Caco-2 (cell line): ENCODE measurements at regions not wholly inside any gene's neighbourhood (a gene's known extent, or its start where the extent isn't known, plus 50 kb on each side); places are given as distances from the start of the nearest gene placed in this dataset.

Source experiments
- BruUV-seq: library from RNA; stranded (reverse); fragments of 400-500 nt; replicated peaks from 2 replicates; lab custom pipeline; 2021; lab: Mats Ljungman, UMichigan
- CTCF ChIA-PET: fragments of 300-600 bp; sonication (Branson Sonifier 250); formaldehyde crosslinking; loops from one replicate; lab custom pipeline; 2022; ENCODE audit warnings: antibody characterized with exemption; lab: Charles Lee
- POLR2A ChIA-PET: fragments of 300-600 bp; sonication (Branson Sonifier 250); formaldehyde crosslinking; loops from one replicate; lab custom pipeline; 2022; ENCODE audit warnings: antibody characterized with exemption; lab: Charles Lee
- DNase-seq, 2 experiments: peaks; one replicate each; pipeline versions ENCODE4 v3.0.0 to v3.0.0-alpha.2; 2020 to 2022
- H3K27me3 ChIP-seq: replicated peaks from 2 replicates; pipeline ENCODE4 v1.6.0; 2011; ENCODE audit warnings: low read length; ENCODE audit not compliant: control insufficient read depth, insufficient read depth
- H3K36me3 ChIP-seq: 2 replicates; pipeline ENCODE4 v1.5.1; 2011; ENCODE audit warnings: low read length; ENCODE audit not compliant: control insufficient read depth, insufficient read depth
- H3K4me1 ChIP-seq: fragments of 250-450 bp; sonication (Bioruptor Pico); 2 replicates; pipeline ENCODE4 v1.5.1; 2020; ENCODE audit warnings: mild to moderate bottlenecking
- H3K4me3 ChIP-seq: 2 replicates; pipeline ENCODE4 v1.5.1; 2011; ENCODE audit warnings: low read depth, mild to moderate bottlenecking, control low read depth, low read length
- H3K9me3 ChIP-seq: fragments of 250-450 bp; sonication (Bioruptor Pico); 2 replicates; pipeline ENCODE4 v1.5.1; 2020; ENCODE audit warnings: mild to moderate bottlenecking, moderate library complexity
- H3K27ac Mint-ChIP-seq: one replicate; pipeline ENCODE4 v1.8.0; 2022; ENCODE audit warnings: mixed read lengths; ENCODE audit not compliant: unreplicated experiment
- H3K27me3 Mint-ChIP-seq: one replicate; pipeline ENCODE4 v1.8.0; 2022; ENCODE audit warnings: mixed read lengths; ENCODE audit not compliant: insufficient read depth, unreplicated experiment
- H3K36me3 Mint-ChIP-seq: one replicate; pipeline ENCODE4 v1.8.0; 2022; ENCODE audit warnings: mild to moderate bottlenecking, mixed read lengths; ENCODE audit not compliant: insufficient read depth, unreplicated experiment
- H3K4me1 Mint-ChIP-seq: one replicate; pipeline ENCODE4 v1.8.0; 2022; ENCODE audit warnings: low read depth, mixed read lengths; ENCODE audit not compliant: unreplicated experiment
- H3K4me3 Mint-ChIP-seq: one replicate; pipeline ENCODE4 v1.8.0; 2022; ENCODE audit warnings: mild to moderate bottlenecking, moderate library complexity, mixed read lengths; ENCODE audit not compliant: unreplicated experiment
- H3K9me3 Mint-ChIP-seq: one replicate; pipeline ENCODE4 v1.8.0; 2022; ENCODE audit warnings: mixed read lengths; ENCODE audit not compliant: unreplicated experiment
- CTCF ChIP-seq, 2 experiments: fragments of 200-600 bp in 1 of 2; IDR thresholded peaks; 1 replicate in 1 of 2; 2 replicates in 1 of 2; pipeline versions ENCODE4 v1.5.1 to v1.8.0; 2011 to 2022; ENCODE audit warnings: antibody characterized with exemption in 1 of 2, control low read depth in 1 of 2, inconsistent platforms in 1 of 2, low read depth in 1 of 2, low read length in 1 of 2, mild to moderate bottlenecking in 1 of 2, moderate library complexity in 1 of 2; ENCODE audit not compliant: insufficient read depth in 1 of 2, severe bottlenecking in 1 of 2, unreplicated experiment in 1 of 2
- intact Hi-C: fragments of 100-400 bp; cut with micrococcal nuclease; formaldehyde crosslinking; loops from one replicate; pipeline ENCODE4 v1.10.0; 2022; ENCODE audit not compliant: unreplicated experiment

DNA sequence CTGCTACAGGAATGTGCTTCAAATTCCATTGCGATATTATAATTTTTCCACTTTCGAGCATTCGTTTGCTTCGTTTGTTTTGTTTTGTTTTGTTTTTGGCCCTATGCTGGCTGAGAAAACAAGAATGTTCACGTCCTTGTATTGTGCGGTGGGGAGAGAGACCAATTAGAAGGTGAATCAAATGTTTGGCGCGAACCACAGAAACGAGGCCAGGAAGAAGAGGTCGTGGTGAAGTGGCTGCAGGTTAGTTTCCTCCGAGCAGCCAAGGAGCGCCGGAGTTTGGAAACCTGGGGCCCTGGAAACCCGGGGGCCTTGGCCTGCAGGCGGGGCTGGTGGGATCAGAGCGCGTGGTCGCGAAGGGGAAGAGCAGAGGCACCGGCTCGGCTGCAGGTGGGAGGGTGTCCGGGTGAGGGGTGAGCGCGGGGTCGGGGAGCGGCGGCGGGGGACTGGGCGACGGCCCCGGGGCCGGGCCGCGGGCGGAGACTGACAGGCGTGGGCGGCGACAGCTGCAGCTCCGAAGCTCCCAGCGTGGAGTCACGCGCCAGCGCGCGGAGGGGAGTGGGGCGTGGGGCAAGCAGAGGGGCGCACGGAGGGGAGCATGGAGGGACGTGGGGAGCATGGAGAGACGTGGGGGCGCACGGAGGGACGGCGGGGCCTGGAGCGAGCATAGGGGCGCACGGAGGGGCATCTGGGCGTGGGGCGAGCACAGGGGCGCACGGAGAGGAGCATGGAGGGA, 141.5 kb upstream of the PDE10A start:
- H3K9me3 Mint-ChIP-seq = no peaks in the 10 kb centered on the region
- no peak overlapping the region for H3K27ac Mint-ChIP-seq

DNA sequence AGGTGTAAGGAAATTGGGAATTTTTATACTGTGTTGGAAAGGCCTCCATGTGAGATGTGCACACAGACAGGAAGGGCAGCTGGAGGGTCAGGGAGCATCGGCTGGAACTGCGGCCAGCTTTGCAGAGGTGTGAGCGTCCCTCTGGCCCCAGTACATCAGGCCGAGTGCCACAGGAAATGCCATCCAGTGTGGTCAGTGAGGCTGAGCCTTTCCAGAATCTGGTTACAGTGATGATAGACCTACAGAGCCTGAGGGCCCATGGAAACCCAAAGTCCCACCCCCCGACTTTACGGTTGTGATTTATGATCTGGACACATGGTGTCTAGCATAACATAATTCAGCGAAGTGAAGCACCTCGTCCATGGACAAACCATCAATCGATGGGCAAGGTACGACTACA, 137.3 kb upstream of the PDE10A start:
- POLR2A ChIA-PET = no interaction called here
- H3K4me3 Mint-ChIP-seq = no peak overlapping the region
- Histone ChIP-seq H3K4me1 (no peaks in the 10 kb centered on the region), H3K9me3 (no peaks in the 10 kb centered on the region), H3K4me3 (no peak overlapping the region), H3K36me3 (no peaks in the 10 kb centered on the region), H3K27me3 (no peaks in the 10 kb centered on the region)
- no peaks in the 10 kb centered on the region for H3K36me3 Mint-ChIP-seq
- H3K4me1 Mint-ChIP-seq = no peaks in the 10 kb centered on the region
- H3K9me3 Mint-ChIP-seq = no peaks in the 10 kb centered on the region
- no peak for DNase-seq
- CTCF ChIA-PET = no interaction called here
- intact Hi-C loops = no loop called here
- BruUV-seq = no TSS peak
- H3K27ac Mint-ChIP-seq = no peak overlapping the region
- no peak for TF ChIP-seq CTCF (IDR thresholded peaks at IDR 0.05; ENCODE audit: insufficient read depth in 1 of 2, low read depth in 1 of 2, low read length in 1 of 2, severe bottlenecking in 1 of 2, unreplicated experiment in 1 of 2)
- H3K27me3 Mint-ChIP-seq = no peaks in the 10 kb centered on the region

More for the DNA sequence above, 141.5 kb upstream of the PDE10A start:
- Histone ChIP-seq H3K4me1 (no peaks in the 10 kb centered on the region), H3K27me3 (no peaks in the 10 kb centered on the region), H3K36me3 (no peaks in the 10 kb centered on the region), H3K9me3 (no peaks in the 10 kb centered on the region), H3K4me3 (no peak overlapping the region)
- Mint-ChIP-seq H3K27me3 (peaks cover 5% of the 10 kb centered on the region), H3K36me3 (no peaks in the 10 kb centered on the region), H3K4me1 (no peaks in the 10 kb centered on the region), H3K4me3 (no peak overlapping the region)
- no peak for TF ChIP-seq CTCF (IDR thresholded peaks at IDR 0.05; ENCODE audit: insufficient read depth in 1 of 2, low read depth in 1 of 2, low read length in 1 of 2, severe bottlenecking in 1 of 2, unreplicated experiment in 1 of 2)
- no peak for DNase-seq
- ChIA-PET POLR2A (no interaction called here), CTCF (no interaction called here)
- no TSS peak for BruUV-seq
- intact Hi-C loops = no loop called here

DNA sequence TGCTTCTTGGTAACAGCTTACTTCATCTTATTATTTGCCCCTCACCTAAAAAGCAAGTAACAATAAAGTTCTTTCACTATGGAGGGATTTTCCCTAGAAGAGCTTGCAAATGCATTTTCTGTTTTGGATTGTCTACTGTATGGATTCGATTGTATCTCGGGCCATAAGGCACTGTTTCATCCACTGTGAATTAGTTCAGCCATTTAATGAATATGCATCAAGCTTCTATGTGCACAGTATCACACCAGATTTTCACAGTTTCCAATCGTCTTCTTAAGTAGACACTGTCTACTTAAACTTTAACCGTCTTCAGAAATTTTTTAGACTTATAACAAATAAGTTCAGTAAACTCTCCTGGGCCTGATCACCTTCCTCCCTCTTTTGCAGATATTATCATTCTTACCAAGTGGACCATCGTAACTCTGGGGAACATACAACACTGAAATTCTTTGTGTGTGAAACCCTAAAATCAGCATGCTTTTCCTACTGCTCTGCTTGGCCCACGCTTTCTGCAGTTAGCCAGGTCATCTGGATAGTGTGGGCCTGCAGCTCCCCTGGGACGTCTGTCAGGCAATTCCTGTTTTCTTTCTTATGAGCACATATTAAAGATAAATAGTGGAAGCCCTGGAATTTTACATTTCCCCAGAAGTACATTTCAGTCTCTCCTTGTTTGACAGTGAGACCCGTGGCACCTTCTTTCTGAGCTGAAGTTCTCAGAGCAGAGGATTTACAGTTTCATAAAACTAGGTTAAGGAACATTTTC, 136.5 kb upstream of the PDE10A start:
- no peaks in the 10 kb centered on the region for H3K9me3 Mint-ChIP-seq
- no TSS peak for BruUV-seq
- no peak for TF ChIP-seq CTCF (IDR thresholded peaks at IDR 0.05; ENCODE audit: insufficient read depth in 1 of 2, low read depth in 1 of 2, low read length in 1 of 2, severe bottlenecking in 1 of 2, unreplicated experiment in 1 of 2)
- H3K4me3 Mint-ChIP-seq = no peak overlapping the region
- no peak for DNase-seq
- Histone ChIP-seq H3K36me3 (no peaks in the 10 kb centered on the region), H3K27me3 (no peaks in the 10 kb centered on the region), H3K9me3 (no peaks in the 10 kb centered on the region), H3K4me1 (no peaks in the 10 kb centered on the region), H3K4me3 (no peak overlapping the region)
- no peaks in the 10 kb centered on the region for H3K27me3 Mint-ChIP-seq
- ChIA-PET POLR2A (no interaction called here), CTCF (no interaction called here)
- no peaks in the 10 kb centered on the region for H3K4me1 Mint-ChIP-seq
- no peaks in the 10 kb centered on the region for H3K36me3 Mint-ChIP-seq
- no peak overlapping the region for H3K27ac Mint-ChIP-seq
- intact Hi-C loops = no loop called here
